ENCODE measurements at regions not wholly inside any gene's neighbourhood (a gene's known extent, or its start where the extent isn't known, plus 50 kb on each side); places are given as distances from the start of the nearest gene placed in this dataset.

GRCh38 chr2:101558740-101559525 is 84.0 kb upstream of the RFX8 start:
- Histone ChIP-seq H3K36me3 (ENCODE audit: control insufficient read depth in 2 of 2, extremely low read depth in 1 of 2, insufficient read depth in 2 of 2, low read length in 2 of 2) (no peaks in the 10 kb centered on the region), H3K4me1 (ENCODE audit: control insufficient read depth, extremely low read depth, insufficient read depth, low read length) (peaks cover 8% of the 10 kb centered on the region), H3K27ac (ENCODE audit: control insufficient read depth, insufficient read depth, low read length) (no peak overlapping the region), H3K9ac (ENCODE audit: control insufficient read depth, extremely low read depth, insufficient read depth, low read length) (no peak overlapping the region), H3K4me2 (ENCODE audit: control insufficient read depth, extremely low read depth, insufficient read depth, low read depth, low read length) (no peak overlapping the region), H3K9me3 (ENCODE audit: control insufficient read depth, low read depth, low read length) (peaks cover 3% of the 10 kb centered on the region), H3K9me1 (ENCODE audit: control insufficient read depth, extremely low read depth, insufficient read depth, low read length) (no peaks in the 10 kb centered on the region), H2AFZ (ENCODE audit: control insufficient read depth, low read length) (no peak overlapping the region), H3K4me3 (ENCODE audit: control insufficient read depth in 2 of 3, extremely low read depth in 1 of 3, insufficient read depth in 2 of 3, low read depth in 1 of 3, low read length in 3 of 3) (no peak overlapping the region), H3K27me3 (ENCODE audit: control insufficient read depth, extremely low read depth, insufficient read depth, low read length) (no peaks in the 10 kb centered on the region), H3K79me2 (ENCODE audit: control insufficient read depth, insufficient read depth, low read length) (no peaks in the 10 kb centered on the region), H4K20me1 (ENCODE audit: control insufficient read depth, extremely low read depth, insufficient read depth, low read length) (no peaks in the 10 kb centered on the region)
- FAIRE-seq (no peak), DNase-seq (ENCODE audit: low read depth, low spot score) (no peak)
- TF ChIP-seq EZH2 (IDR thresholded peaks at IDR 0.05; ENCODE audit: low read length), result no peak
- TF ChIP-seq, protein P1, sequence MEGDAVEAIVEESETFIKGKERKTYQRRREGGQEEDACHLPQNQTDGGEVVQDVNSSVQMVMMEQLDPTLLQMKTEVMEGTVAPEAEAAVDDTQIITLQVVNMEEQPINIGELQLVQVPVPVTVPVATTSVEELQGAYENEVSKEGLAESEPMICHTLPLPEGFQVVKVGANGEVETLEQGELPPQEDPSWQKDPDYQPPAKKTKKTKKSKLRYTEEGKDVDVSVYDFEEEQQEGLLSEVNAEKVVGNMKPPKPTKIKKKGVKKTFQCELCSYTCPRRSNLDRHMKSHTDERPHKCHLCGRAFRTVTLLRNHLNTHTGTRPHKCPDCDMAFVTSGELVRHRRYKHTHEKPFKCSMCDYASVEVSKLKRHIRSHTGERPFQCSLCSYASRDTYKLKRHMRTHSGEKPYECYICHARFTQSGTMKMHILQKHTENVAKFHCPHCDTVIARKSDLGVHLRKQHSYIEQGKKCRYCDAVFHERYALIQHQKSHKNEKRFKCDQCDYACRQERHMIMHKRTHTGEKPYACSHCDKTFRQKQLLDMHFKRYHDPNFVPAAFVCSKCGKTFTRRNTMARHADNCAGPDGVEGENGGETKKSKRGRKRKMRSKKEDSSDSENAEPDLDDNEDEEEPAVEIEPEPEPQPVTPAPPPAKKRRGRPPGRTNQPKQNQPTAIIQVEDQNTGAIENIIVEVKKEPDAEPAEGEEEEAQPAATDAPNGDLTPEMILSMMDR (optimal IDR thresholded peaks at IDR 0.05 in 1 of 3, IDR thresholded peaks at IDR 0.05 in 1 of 3, conservative IDR thresholded peaks at IDR 0.05 in 1 of 3; ENCODE audit: extremely low read depth in 1 of 3, insufficient read depth in 2 of 3, low read length in 3 of 3), result no peak
- dilution Hi-C loops (cut with MboI; ENCODE audit: extremely low pct_ligation_motif_present, low sequenced_read_pairs), result no loop called here

DNA sequence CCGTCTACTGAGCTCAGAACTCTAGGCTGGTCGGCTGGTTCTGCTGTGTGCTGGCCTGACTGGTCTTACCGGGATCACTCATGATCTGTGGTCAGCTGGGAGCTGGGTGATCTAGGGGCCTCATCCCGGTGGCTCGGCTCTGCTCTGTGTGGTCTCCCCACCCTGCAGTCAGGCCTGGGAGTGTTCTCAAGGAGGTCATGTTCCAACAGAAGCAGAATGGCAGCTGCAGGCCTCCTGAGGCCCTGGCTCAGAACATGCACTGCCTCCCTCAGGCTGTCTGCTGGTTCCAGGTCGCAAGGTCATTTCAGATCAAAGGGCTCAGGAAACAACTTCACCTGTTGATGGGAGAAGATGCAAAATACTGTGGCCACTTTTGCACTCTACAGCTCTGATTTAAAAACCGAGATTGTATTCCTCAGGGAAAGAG is 81.1 kb upstream of the RFX8 start:
- H3K4me2 ChIP-seq (ENCODE audit: control insufficient read depth, extremely low read depth, insufficient read depth, low read depth, low read length), result no peak overlapping the region
- no peaks in the 10 kb centered on the region for H3K79me2 ChIP-seq (ENCODE audit: control insufficient read depth, insufficient read depth, low read length)
- no peak overlapping the region for H3K27ac ChIP-seq (ENCODE audit: control insufficient read depth, insufficient read depth, low read length)
- no peak overlapping the region for H3K9ac ChIP-seq (ENCODE audit: control insufficient read depth, extremely low read depth, insufficient read depth, low read length)
- no peaks in the 10 kb centered on the region for H3K36me3 ChIP-seq (ENCODE audit: control insufficient read depth in 2 of 2, extremely low read depth in 1 of 2, insufficient read depth in 2 of 2, low read length in 2 of 2)
- no peak overlapping the region for H2AFZ ChIP-seq (ENCODE audit: control insufficient read depth, low read length)
- no peaks in the 10 kb centered on the region for H3K9me1 ChIP-seq (ENCODE audit: control insufficient read depth, extremely low read depth, insufficient read depth, low read length)
- H3K4me1 ChIP-seq (ENCODE audit: control insufficient read depth, extremely low read depth, insufficient read depth, low read length), result peaks cover 8% of the 10 kb centered on the region
- dilution Hi-C loops (cut with MboI; ENCODE audit: extremely low pct_ligation_motif_present, low sequenced_read_pairs), result no loop called here
- H4K20me1 ChIP-seq (ENCODE audit: control insufficient read depth, extremely low read depth, insufficient read depth, low read length), result no peaks in the 10 kb centered on the region
- no peak for TF ChIP-seq EZH2 (IDR thresholded peaks at IDR 0.05; ENCODE audit: low read length)
- TF ChIP-seq, protein P1 (optimal IDR thresholded peaks at IDR 0.05 in 1 of 3, IDR thresholded peaks at IDR 0.05 in 1 of 3, conservative IDR thresholded peaks at IDR 0.05 in 1 of 3; ENCODE audit: extremely low read depth in 1 of 3, insufficient read depth in 2 of 3, low read length in 3 of 3), result no peak
- H3K4me3 ChIP-seq (ENCODE audit: control insufficient read depth in 2 of 3, extremely low read depth in 1 of 3, insufficient read depth in 2 of 3, low read depth in 1 of 3, low read length in 3 of 3), result no peak overlapping the region
- no peak for FAIRE-seq
- no peak for DNase-seq (ENCODE audit: low read depth, low spot score)
- H3K9me3 ChIP-seq (ENCODE audit: control insufficient read depth, low read depth, low read length), result peaks cover 3% of the 10 kb centered on the region
- no peaks in the 10 kb centered on the region for H3K27me3 ChIP-seq (ENCODE audit: control insufficient read depth, extremely low read depth, insufficient read depth, low read length)

Measured in keratinocyte (primary cell).